ENCODE measurements at regions not wholly inside any gene's neighbourhood (a gene's known extent, or its start where the extent isn't known, plus 50 kb on each side); places are given as distances from the start of the nearest gene placed in this dataset.

DNA sequence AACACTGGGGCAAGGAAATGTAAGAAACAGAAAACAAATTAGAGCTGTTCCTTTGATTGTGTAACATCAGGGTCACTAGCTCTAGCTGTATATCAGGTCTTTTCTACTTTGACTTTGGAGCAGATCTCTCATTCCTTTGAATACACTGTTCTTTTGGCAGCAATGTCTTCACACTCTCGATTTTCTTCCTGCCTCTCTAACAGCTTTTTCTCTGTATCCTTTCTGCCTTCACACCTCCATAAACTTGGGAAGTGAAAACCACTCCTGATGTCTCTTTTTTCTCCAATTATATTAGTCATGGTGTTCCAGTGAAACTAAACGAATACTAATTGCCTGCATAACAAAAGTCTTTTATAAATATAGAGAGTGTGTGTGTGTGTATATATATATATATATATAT is 1458.0 kb downstream of the NCAM2 start:
- in situ Hi-C loops (cut with HindIII; ENCODE audit: low sequenced_read_pairs), result no loop called here
- H3K4me3 ChIP-seq (ENCODE audit: low read depth, low read length), result no peak overlapping the region
- DNase-seq (ENCODE audit: low read depth, low spot score), result no peak
- no peak for TF ChIP-seq CTCF (IDR thresholded peaks at IDR 0.05; ENCODE audit: low read depth, low read length)

DNA sequence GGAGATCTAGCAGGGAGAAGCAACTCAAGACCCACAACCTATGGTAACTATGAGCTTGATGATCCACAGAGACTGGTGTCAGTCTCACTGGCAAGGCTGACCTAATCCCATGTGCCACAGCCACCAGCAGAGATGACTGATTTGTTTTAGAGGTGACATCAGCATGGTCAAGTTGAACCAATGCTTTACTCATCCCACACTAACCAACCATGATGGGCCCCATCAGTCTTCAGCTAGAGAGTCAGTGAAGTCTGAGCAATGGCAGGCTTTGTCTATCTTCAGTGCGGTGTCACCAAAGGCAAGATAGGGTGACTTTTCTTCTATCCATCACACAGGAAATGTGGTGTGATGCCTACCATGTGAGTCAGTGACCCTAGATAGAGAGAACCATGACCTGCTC is 1470.7 kb downstream of the NCAM2 start:
- in situ Hi-C loops (cut with HindIII; ENCODE audit: low sequenced_read_pairs), result no loop called here
- no peak overlapping the region for H3K4me3 ChIP-seq (ENCODE audit: low read depth, low read length)
- no peak for TF ChIP-seq CTCF (IDR thresholded peaks at IDR 0.05; ENCODE audit: low read depth, low read length)
- no peak for DNase-seq (ENCODE audit: low read depth, low spot score)

- in situ Hi-C loops (cut with HindIII; ENCODE audit: low sequenced_read_pairs), result no loop called here
- no peak for TF ChIP-seq CTCF (IDR thresholded peaks at IDR 0.05; ENCODE audit: low read depth, low read length)
- no peak overlapping the region for H3K4me3 ChIP-seq (ENCODE audit: low read depth, low read length)
- no peak for DNase-seq (ENCODE audit: low read depth, low spot score)
These were observed 1476.2 kb downstream of the NCAM2 start for GRCh38 chr21:22474403-22474802.

GRCh38 chr21:22476214-22476613 is 1478.0 kb downstream of the NCAM2 start:
- no peak for TF ChIP-seq CTCF (IDR thresholded peaks at IDR 0.05; ENCODE audit: low read depth, low read length)
- in situ Hi-C loops (cut with HindIII; ENCODE audit: low sequenced_read_pairs), result no loop called here
- no peak overlapping the region for H3K4me3 ChIP-seq (ENCODE audit: low read depth, low read length)
- DNase-seq (ENCODE audit: low read depth, low spot score), result no peak

- no peak overlapping the region for H3K4me3 ChIP-seq (ENCODE audit: low read depth, low read length)
- in situ Hi-C loops (cut with HindIII; ENCODE audit: low sequenced_read_pairs), result no loop called here
- no peak for TF ChIP-seq CTCF (IDR thresholded peaks at IDR 0.05; ENCODE audit: low read depth, low read length)
- DNase-seq (ENCODE audit: low read depth, low spot score), result no peak
These were observed 1478.8 kb downstream of the NCAM2 start for GRCh38 chr21:22476726-22477646.

DNA sequence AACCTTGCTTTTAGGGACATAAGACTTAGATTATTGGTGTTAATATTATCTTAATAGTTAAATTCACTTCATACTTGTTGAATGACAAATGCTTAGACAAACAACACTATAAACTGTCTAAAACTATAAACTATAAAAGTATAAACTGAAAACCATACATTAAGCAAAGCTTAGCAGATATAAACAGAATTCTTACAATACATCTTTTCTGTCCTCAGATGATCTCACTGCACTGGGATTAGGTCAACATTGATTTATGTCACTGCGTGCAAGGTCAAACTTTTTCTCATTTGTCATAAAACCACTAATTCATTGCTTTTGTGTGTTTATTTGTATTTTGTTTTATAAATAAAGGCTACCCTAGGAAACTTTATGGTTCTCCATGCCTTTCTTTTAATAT is 1491.8 kb downstream of the NCAM2 start:
- DNase-seq (ENCODE audit: low read depth, low spot score), result no peak
- H3K4me3 ChIP-seq (ENCODE audit: low read depth, low read length), result no peak overlapping the region
- in situ Hi-C loops (cut with HindIII; ENCODE audit: low sequenced_read_pairs), result no loop called here
- no peak for TF ChIP-seq CTCF (IDR thresholded peaks at IDR 0.05; ENCODE audit: low read depth, low read length)
